Renal cortical epithelial cell (primary cell): ENCODE measurements at regions not wholly inside any gene's neighbourhood (a gene's known extent, or its start where the extent isn't known, plus 50 kb on each side); places are given as distances from the start of the nearest gene placed in this dataset.

ENCODE experiments used
- DNase-seq: peaks from one replicate; pipeline ENCODE4 v3.0.0-alpha.2; 2011; ENCODE audit warnings: low read depth

GRCh38 chr18:54532222-54532621, 58.8 kb upstream of the DYNAP start:
- no peak for DNase-seq

GRCh38 chr18:54532962-54533361, 58.1 kb upstream of the DYNAP start:
- DNase-seq, result peak; percentile 14
